ENCODE measurements at regions not wholly inside any gene's neighbourhood (a gene's known extent, or its start where the extent isn't known, plus 50 kb on each side); places are given as distances from the start of the nearest gene placed in this dataset.
"Not testable (repeated sequence)": the region's sequence is repeated elsewhere in the genome, so short reads cannot be mapped to it uniquely, and the experiment has no call there.

- no peak overlapping the region for H3K4me3 ChIP-seq (ENCODE audit: low read depth, low read length)
- TF ChIP-seq CTCF (IDR thresholded peaks at IDR 0.05; ENCODE audit: low read depth, low read length): no peak
These were observed 157.0 kb downstream of the GJA1 start for GRCh38 chr6:121592261-121592935.

DNA sequence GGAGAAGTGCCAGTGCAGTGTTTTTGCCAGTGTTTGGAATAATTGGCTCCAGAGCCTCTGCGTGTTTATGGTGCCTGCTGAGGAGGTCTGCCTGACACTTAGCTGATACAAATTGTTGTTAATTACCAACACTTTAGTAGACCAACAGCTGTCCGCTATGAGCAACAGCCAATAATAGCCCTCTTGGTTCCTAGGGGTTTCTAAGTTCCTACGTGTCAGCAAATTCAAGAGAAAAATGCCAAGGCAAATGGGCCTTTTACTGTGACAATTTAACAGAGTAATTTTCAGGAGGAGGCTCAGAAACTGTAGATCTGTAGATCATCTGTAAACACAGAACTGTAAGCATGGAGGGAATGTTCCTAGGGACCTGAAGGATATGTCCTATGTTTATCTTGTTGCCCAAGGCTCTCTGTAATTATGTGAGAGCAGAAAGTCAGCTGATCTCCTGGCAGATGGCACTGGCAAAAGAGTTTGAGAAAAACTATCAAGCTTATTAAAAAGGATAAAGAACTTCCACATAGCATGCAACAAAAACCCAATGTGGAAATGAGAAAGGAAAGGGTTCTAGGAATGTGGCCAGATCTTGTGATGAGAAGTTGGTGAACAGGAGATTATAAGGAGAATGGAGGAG lies 157.7 kb downstream of the GJA1 start:
- no peak overlapping the region for H3K4me3 ChIP-seq (ENCODE audit: low read depth, low read length)
- TF ChIP-seq CTCF (IDR thresholded peaks at IDR 0.05; ENCODE audit: low read depth, low read length): no peak

- no peak for TF ChIP-seq CTCF (IDR thresholded peaks at IDR 0.05; ENCODE audit: low read depth, low read length)
- no peak overlapping the region for H3K4me3 ChIP-seq (ENCODE audit: low read depth, low read length)
These were observed 158.6 kb downstream of the GJA1 start for GRCh38 chr6:121594053-121594452.

- H3K4me3 ChIP-seq (ENCODE audit: low read depth, low read length): no peak overlapping the region
- TF ChIP-seq CTCF (IDR thresholded peaks at IDR 0.05; ENCODE audit: low read depth, low read length): no peak
These were observed 160.2 kb downstream of the GJA1 start for GRCh38 chr6:121595646-121596045.

GRCh38 chr6:121596441-121596840 lies 161.0 kb downstream of the GJA1 start:
- H3K4me3 ChIP-seq (ENCODE audit: low read depth, low read length): no peak overlapping the region
- TF ChIP-seq CTCF (IDR thresholded peaks at IDR 0.05; ENCODE audit: low read depth, low read length): no peak

- H3K4me3 ChIP-seq (ENCODE audit: low read depth, low read length): no peak overlapping the region
- TF ChIP-seq CTCF (IDR thresholded peaks at IDR 0.05; ENCODE audit: low read depth, low read length): no peak
These were observed 162.2 kb downstream of the GJA1 start for GRCh38 chr6:121597654-121598053.

GRCh38 chr6:121599331-121599730 lies 163.9 kb downstream of the GJA1 start:
- not testable (repeated sequence) for H3K4me3 ChIP-seq (ENCODE audit: low read depth, low read length)

Data from WI38 (cell line).